Neural cell (in vitro differentiated cells): ENCODE measurements at regions not wholly inside any gene's neighbourhood (a gene's known extent, or its start where the extent isn't known, plus 50 kb on each side); places are given as distances from the start of the nearest gene placed in this dataset.

Source experiments
- EZH2 ChIP-seq: fragments of 200-600, 300-800 bp; shearing (Covaris generic), sonication (generic); IDR thresholded peaks from 2 replicates; pipeline ENCODE4 v1.6.1; 2014; ENCODE audit warnings: antibody characterized with exemption, low read length, borderline replicate concordance, mild to moderate bottlenecking; ENCODE audit not compliant: insufficient read depth, poor library complexity, severe bottlenecking
- POLR2AphosphoS5 ChIP-seq: IDR thresholded peaks from 2 replicates; pipeline ENCODE4 v1.6.1; 2012
- TAF1 ChIP-seq: IDR thresholded peaks from 2 replicates; pipeline ENCODE4 v1.6.1; 2012; ENCODE audit warnings: low read depth
- TF ChIP-seq, protein P1 (sequence below): fragments of 450-650 bp; IDR thresholded peaks from 2 replicates; pipeline ENCODE4 v1.5.1; 2014; ENCODE audit warnings: antibody characterized with exemption, mild to moderate bottlenecking, moderate library complexity; ENCODE audit not compliant: poor library complexity, severe bottlenecking

DNA sequence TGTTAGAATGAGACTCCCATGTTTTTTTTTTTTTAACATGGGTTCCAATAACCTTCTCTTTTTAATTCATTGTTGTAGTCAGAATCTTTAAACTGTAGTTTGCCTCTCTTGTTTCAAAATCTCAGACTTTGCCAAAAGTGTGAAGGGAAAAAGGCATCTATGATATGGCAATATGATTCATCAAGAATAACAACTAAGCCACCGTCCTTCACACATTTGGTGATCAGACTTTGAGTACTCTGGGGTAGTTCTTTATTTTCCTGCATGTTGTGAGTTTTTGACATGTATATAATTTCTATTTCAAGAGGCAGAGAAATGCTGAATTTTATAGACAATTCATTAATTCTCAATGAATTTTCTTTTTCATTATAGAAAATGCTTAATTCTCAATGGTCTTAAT is 53.5 kb upstream of the CERS6 start:
- no peak for TF ChIP-seq POLR2AphosphoS5
- TF ChIP-seq, protein P1, sequence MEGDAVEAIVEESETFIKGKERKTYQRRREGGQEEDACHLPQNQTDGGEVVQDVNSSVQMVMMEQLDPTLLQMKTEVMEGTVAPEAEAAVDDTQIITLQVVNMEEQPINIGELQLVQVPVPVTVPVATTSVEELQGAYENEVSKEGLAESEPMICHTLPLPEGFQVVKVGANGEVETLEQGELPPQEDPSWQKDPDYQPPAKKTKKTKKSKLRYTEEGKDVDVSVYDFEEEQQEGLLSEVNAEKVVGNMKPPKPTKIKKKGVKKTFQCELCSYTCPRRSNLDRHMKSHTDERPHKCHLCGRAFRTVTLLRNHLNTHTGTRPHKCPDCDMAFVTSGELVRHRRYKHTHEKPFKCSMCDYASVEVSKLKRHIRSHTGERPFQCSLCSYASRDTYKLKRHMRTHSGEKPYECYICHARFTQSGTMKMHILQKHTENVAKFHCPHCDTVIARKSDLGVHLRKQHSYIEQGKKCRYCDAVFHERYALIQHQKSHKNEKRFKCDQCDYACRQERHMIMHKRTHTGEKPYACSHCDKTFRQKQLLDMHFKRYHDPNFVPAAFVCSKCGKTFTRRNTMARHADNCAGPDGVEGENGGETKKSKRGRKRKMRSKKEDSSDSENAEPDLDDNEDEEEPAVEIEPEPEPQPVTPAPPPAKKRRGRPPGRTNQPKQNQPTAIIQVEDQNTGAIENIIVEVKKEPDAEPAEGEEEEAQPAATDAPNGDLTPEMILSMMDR: no peak
- TF ChIP-seq TAF1: no peak
- no peak for TF ChIP-seq EZH2
